ENCODE measurements at regions not wholly inside any gene's neighbourhood (a gene's known extent, or its start where the extent isn't known, plus 50 kb on each side); places are given as distances from the start of the nearest gene placed in this dataset.

- ChIA-PET POLR2A (ENCODE audit: unreplicated experiment) (no interaction called here), CTCF (no interaction called here)
- intact Hi-C loops (cut with micrococcal nuclease; ENCODE audit: unreplicated experiment), result no loop called here
These were observed 459.1 kb downstream of the SH2D1A start for GRCh38 chrX:124805486-124805885.

GRCh38 chrX:124814106-124814505 is 467.7 kb downstream of the SH2D1A start:
- ChIA-PET CTCF (no interaction called here), POLR2A (ENCODE audit: unreplicated experiment) (no interaction called here)
- BruUV-seq (replicated peaks), result no TSS peak
- H3K4me1 ChIP-seq (replicated peaks; ENCODE audit: insufficient read depth), result no peaks in the 10 kb centered on the region
- no peak overlapping the region for H3K4me3 ChIP-seq
- intact Hi-C loops (cut with micrococcal nuclease; ENCODE audit: unreplicated experiment), result no loop called here
- no peak overlapping the region for H3K27ac ChIP-seq
- H4K20me1 ChIP-seq (ENCODE audit: insufficient read depth), result no peaks in the 10 kb centered on the region
- H3K27me3 ChIP-seq (ENCODE audit: insufficient read depth, low read depth), result no peaks in the 10 kb centered on the region
- no peak overlapping the region for H3K4me2 ChIP-seq
- no peaks in the 10 kb centered on the region for H3K79me2 ChIP-seq (ENCODE audit: low read depth)
- H3K9me3 ChIP-seq (ENCODE audit: insufficient read depth, low read depth), result no peaks in the 10 kb centered on the region
- H3F3A ChIP-seq (ENCODE audit: insufficient read depth, low read depth), result no peaks in the 10 kb centered on the region
- TF ChIP-seq EZH2 (IDR thresholded peaks at IDR 0.05; ENCODE audit: low read depth) (no peak), CTCF (conservative IDR thresholded peaks at IDR 0.05) (no peak)
- no peak overlapping the region for H2AFZ ChIP-seq
- H3K9me2 ChIP-seq (ENCODE audit: insufficient read depth), result no peaks in the 10 kb centered on the region
- DNase-seq, result no peak
- no peaks in the 10 kb centered on the region for H3K36me3 ChIP-seq (ENCODE audit: low read depth)

More at GRCh38 chrX:124805486-124805885, 459.1 kb downstream of the SH2D1A start:
- no TSS peak for BruUV-seq (replicated peaks)
- no peak overlapping the region for H3K27ac ChIP-seq
- H3K4me3 ChIP-seq, result no peak overlapping the region
- no peaks in the 10 kb centered on the region for H3F3A ChIP-seq (ENCODE audit: insufficient read depth, low read depth)
- no peaks in the 10 kb centered on the region for H3K4me1 ChIP-seq (replicated peaks; ENCODE audit: insufficient read depth)
- H2AFZ ChIP-seq, result no peak overlapping the region
- no peaks in the 10 kb centered on the region for H4K20me1 ChIP-seq (ENCODE audit: insufficient read depth)
- TF ChIP-seq CTCF (conservative IDR thresholded peaks at IDR 0.05) (no peak), EZH2 (IDR thresholded peaks at IDR 0.05; ENCODE audit: low read depth) (no peak)
- H3K36me3 ChIP-seq (ENCODE audit: low read depth), result no peaks in the 10 kb centered on the region
- no peaks in the 10 kb centered on the region for H3K9me2 ChIP-seq (ENCODE audit: insufficient read depth)
- H3K79me2 ChIP-seq (ENCODE audit: low read depth), result no peaks in the 10 kb centered on the region
- no peaks in the 10 kb centered on the region for H3K27me3 ChIP-seq (ENCODE audit: insufficient read depth, low read depth)
- DNase-seq, result no peak
- no peaks in the 10 kb centered on the region for H3K9me3 ChIP-seq (ENCODE audit: insufficient read depth, low read depth)
- no peak overlapping the region for H3K4me2 ChIP-seq

- ChIA-PET CTCF (no interaction called here), POLR2A (ENCODE audit: unreplicated experiment) (no interaction called here)
- no peak overlapping the region for H2AFZ ChIP-seq
- no peaks in the 10 kb centered on the region for H3K79me2 ChIP-seq (ENCODE audit: low read depth)
- no peaks in the 10 kb centered on the region for H4K20me1 ChIP-seq (ENCODE audit: insufficient read depth)
- no peaks in the 10 kb centered on the region for H3K27me3 ChIP-seq (ENCODE audit: insufficient read depth, low read depth)
- no peaks in the 10 kb centered on the region for H3K36me3 ChIP-seq (ENCODE audit: low read depth)
- no peak for TF ChIP-seq EZH2 (IDR thresholded peaks at IDR 0.05; ENCODE audit: low read depth)
- no peak for TF ChIP-seq CTCF (conservative IDR thresholded peaks at IDR 0.05)
- no peaks in the 10 kb centered on the region for H3F3A ChIP-seq (ENCODE audit: insufficient read depth, low read depth)
- H3K9me3 ChIP-seq (ENCODE audit: insufficient read depth, low read depth), result no peaks in the 10 kb centered on the region
- no peak overlapping the region for H3K4me3 ChIP-seq
- BruUV-seq (replicated peaks), result no TSS peak
- no peak for DNase-seq
- intact Hi-C loops (cut with micrococcal nuclease; ENCODE audit: unreplicated experiment), result no loop called here
- H3K4me2 ChIP-seq, result no peak overlapping the region
- no peak overlapping the region for H3K27ac ChIP-seq
- H3K9me2 ChIP-seq (ENCODE audit: insufficient read depth), result no peaks in the 10 kb centered on the region
- no peaks in the 10 kb centered on the region for H3K4me1 ChIP-seq (replicated peaks; ENCODE audit: insufficient read depth)
These were observed 471.7 kb downstream of the SH2D1A start for GRCh38 chrX:124818033-124818432.

Measured in PC-9 (cell line).